Sigmoid colon (tissue), 4 donors: ENCODE measurements at regions not wholly inside any gene's neighbourhood (a gene's known extent, or its start where the extent isn't known, plus 50 kb on each side); places are given as distances from the start of the nearest gene placed in this dataset.

Experiments
- POLR2A ChIP-seq, 2 donors: fragments of 450-650 bp; IDR thresholded peaks; one replicate each; pipeline ENCODE4 v1.6.1; 2016; ENCODE audit warnings: antibody characterized with exemption in 2 of 2, mild to moderate bottlenecking in 2 of 2, moderate library complexity in 2 of 2
- POLR2AphosphoS5 ChIP-seq, 4 donors: sonication (generic); formaldehyde crosslinking; IDR thresholded peaks; one replicate each; pipeline ENCODE4 v1.6.1; 2017; ENCODE audit warnings: antibody characterized with exemption in 4 of 4

GRCh38 chr6:27553123-27553904 lies 80.4 kb upstream of the ZNF184 start:
- no peak for TF ChIP-seq POLR2A (IDR thresholded peaks at IDR 0.05)
- no peak for TF ChIP-seq POLR2AphosphoS5 (IDR thresholded peaks at IDR 0.05)
